ENCODE measurements at regions not wholly inside any gene's neighbourhood (a gene's known extent, or its start where the extent isn't known, plus 50 kb on each side); places are given as distances from the start of the nearest gene placed in this dataset.

- ATAC-seq (ENCODE audit: low read depth) (no peak), DNase-seq (no peak)
- peaks cover 34% of the 10 kb centered on the region for H3K4me1 Mint-ChIP-seq
- intact Hi-C loops (cut with micrococcal nuclease) = no loop called here
- no peak for TF ChIP-seq CTCF (IDR thresholded peaks at IDR 0.05)
- no peaks in the 10 kb centered on the region for H3K36me3 Mint-ChIP-seq (ENCODE audit: low read depth)
- no peak overlapping the region for H3K27ac Mint-ChIP-seq
- no peaks in the 10 kb centered on the region for H3K27me3 Mint-ChIP-seq
- ChIA-PET POLR2A (interaction anchor here (1.3 kb wide), 1 partner anchor 292 kb away, joined by 5 read pairs; no protein-coding TSS in a partner anchor), CTCF (interaction anchor here (1.2 to 2.1 kb wide), 2 partner anchors 24 to 91 kb away, joined by 3 to 6 read pairs; no protein-coding TSS in a partner anchor)
- no peak overlapping the region for H3K4me3 Mint-ChIP-seq
- peaks cover 3% of the 10 kb centered on the region for H3K9me3 Mint-ChIP-seq
Observed at GRCh38 chr12:3976351-3976938, 103.2 kb upstream of the PARP11 start.

GRCh38 chr12:3975652-3976051 lies 102.5 kb upstream of the PARP11 start:
- no peak for ATAC-seq (ENCODE audit: low read depth)
- no peak for TF ChIP-seq CTCF (IDR thresholded peaks at IDR 0.05)
- Mint-ChIP-seq H3K9me3 (peaks cover 3% of the 10 kb centered on the region), H3K4me3 (no peak overlapping the region), H3K27me3 (peaks cover 4% of the 10 kb centered on the region), H3K36me3 (ENCODE audit: low read depth) (no peaks in the 10 kb centered on the region), H3K4me1 (peaks cover 34% of the 10 kb centered on the region), H3K27ac (no peak overlapping the region)
- DNase-seq = no peak
- ChIA-PET CTCF (interaction anchor here (0.5 to 2.1 kb wide), 3 partner anchors 25 to 293 kb away, joined by 3 to 6 read pairs (median 3); no protein-coding TSS in a partner anchor), POLR2A (interaction anchor here (1.3 kb wide), 1 partner anchor 293 kb away, joined by 5 read pairs; no protein-coding TSS in a partner anchor)
- intact Hi-C loops (cut with micrococcal nuclease) = loop anchor here (2.0 kb wide), 1 partner anchor 13 kb away; no protein-coding TSS in a partner anchor

GRCh38 chr12:3974883-3975282 lies 101.7 kb upstream of the PARP11 start:
- Mint-ChIP-seq H3K27me3 (peaks cover 4% of the 10 kb centered on the region), H3K9me3 (peaks cover 3% of the 10 kb centered on the region), H3K4me1 (peaks cover 34% of the 10 kb centered on the region), H3K27ac (peak overlapping the region; percentile 72), H3K36me3 (ENCODE audit: low read depth) (no peaks in the 10 kb centered on the region), H3K4me3 (no peak overlapping the region)
- intact Hi-C loops (cut with micrococcal nuclease) = loop anchor here (2.0 kb wide), 1 partner anchor 14 kb away; no protein-coding TSS in a partner anchor
- ATAC-seq (ENCODE audit: low read depth) (peak; percentile 71), DNase-seq (no peak)
- TF ChIP-seq CTCF (IDR thresholded peaks at IDR 0.05) = no peak
- CTCF ChIA-PET = interaction anchor here (0.6 kb wide), 1 partner anchor 619 kb away, joined by 3 read pairs; no protein-coding TSS in a partner anchor
- POLR2A ChIA-PET = interaction anchor here (0.6 to 0.8 kb wide), 2 partner anchors 101 to 393 kb away, joined by 3 to 5 read pairs; partner anchors contain the start of gene PARP11

GRCh38 chr12:3973973-3974644 lies 100.9 kb upstream of the PARP11 start:
- Mint-ChIP-seq H3K9me3 (peaks cover 3% of the 10 kb centered on the region), H3K27ac (peak overlapping the region; percentile 72), H3K27me3 (peaks cover 4% of the 10 kb centered on the region), H3K4me1 (peaks cover 34% of the 10 kb centered on the region), H3K4me3 (peak overlapping the region; percentile 36), H3K36me3 (ENCODE audit: low read depth) (no peaks in the 10 kb centered on the region)
- intact Hi-C loops (cut with micrococcal nuclease) = loop anchor here (2.0 kb wide), 1 partner anchor 15 kb away; no protein-coding TSS in a partner anchor
- TF ChIP-seq CTCF (IDR thresholded peaks at IDR 0.05) = no peak
- ChIA-PET CTCF (no interaction called here), POLR2A (interaction anchor here (0.6 to 1.0 kb wide), 4 partner anchors 101 to 394 kb away, joined by 3 to 8 read pairs (median 4); partner anchors contain the start of gene PARP11)
- ATAC-seq (ENCODE audit: low read depth) (peak; percentile 42), DNase-seq (no peak)

Data from activated B cell treated with CpG ODN at 0.5 μM for 24 hours (primary cell).